GM21515 (cell line): ENCODE measurements at regions not wholly inside any gene's neighbourhood (a gene's known extent, or its start where the extent isn't known, plus 50 kb on each side); places are given as distances from the start of the nearest gene placed in this dataset.
"Not testable (repeated sequence)": the region's sequence is repeated elsewhere in the genome, so short reads cannot be mapped to it uniquely, and the experiment has no call there.

Source experiments
- ATAC-seq: cut with Tn5 transposase; IDR thresholded peaks from one replicate; pipeline ENCODE4 v1.9.1; 2021; ENCODE audit not compliant: unreplicated experiment

- ATAC-seq, result no peak
Observed at GRCh38 chr7:9671979-9672917, 1238.8 kb downstream of the NXPH1 start.

GRCh38 chr7:9680713-9681112, 1247.3 kb downstream of the NXPH1 start:
- ATAC-seq, result no peak

GRCh38 chr7:9681284-9681683, 1247.9 kb downstream of the NXPH1 start:
- no peak for ATAC-seq

GRCh38 chr7:9691286-9691685, 1257.9 kb downstream of the NXPH1 start:
- no peak for ATAC-seq

- ATAC-seq, result no peak
Observed at GRCh38 chr7:9698375-9698774, 1265.0 kb downstream of the NXPH1 start.

- no peak for ATAC-seq
Observed at GRCh38 chr7:9709216-9709615, 1264.5 kb upstream of the PHF14 start.

- ATAC-seq, result no peak
Observed at GRCh38 chr7:9711259-9711918, 1262.3 kb upstream of the PHF14 start.

GRCh38 chr7:9718071-9718661, 1255.5 kb upstream of the PHF14 start:
- ATAC-seq, result no peak

GRCh38 chr7:9719303-9719702, 1254.4 kb upstream of the PHF14 start:
- ATAC-seq, result no peak

- no peak for ATAC-seq
Observed at GRCh38 chr7:9719721-9720120, 1254.0 kb upstream of the PHF14 start.

- not testable (repeated sequence) for ATAC-seq
Observed at GRCh38 chr7:9725940-9726663, 1247.6 kb upstream of the PHF14 start.

GRCh38 chr7:9726811-9727210, 1246.9 kb upstream of the PHF14 start:
- ATAC-seq, result not testable (repeated sequence)

- not testable (repeated sequence) for ATAC-seq
Observed at GRCh38 chr7:9727467-9727869, 1246.2 kb upstream of the PHF14 start.

GRCh38 chr7:9728014-9728657, 1245.5 kb upstream of the PHF14 start:
- ATAC-seq, result not testable (repeated sequence)

- ATAC-seq, result no peak
Observed at GRCh38 chr7:9752033-9752432, 1221.6 kb upstream of the PHF14 start.

- ATAC-seq, result no peak
Observed at GRCh38 chr7:9761224-9761623, 1212.4 kb upstream of the PHF14 start.

GRCh38 chr7:9776900-9777299, 1196.8 kb upstream of the PHF14 start:
- no peak for ATAC-seq

- no peak for ATAC-seq
Observed at GRCh38 chr7:9778367-9778766, 1195.3 kb upstream of the PHF14 start.

GRCh38 chr7:9781710-9782109, 1192.0 kb upstream of the PHF14 start:
- ATAC-seq, result no peak

GRCh38 chr7:9782275-9782674, 1191.4 kb upstream of the PHF14 start:
- ATAC-seq, result no peak

- ATAC-seq, result no peak
Observed at GRCh38 chr7:9785211-9785610, 1188.5 kb upstream of the PHF14 start.
